Epithelial cell of esophagus (primary cell): ENCODE measurements at regions not wholly inside any gene's neighbourhood (a gene's known extent, or its start where the extent isn't known, plus 50 kb on each side); places are given as distances from the start of the nearest gene placed in this dataset.
A peak's percentile ranks its signal among the peaks of the same experiment; 100 is the strongest.

Experiments
- DNase-seq: peaks from one replicate; pipeline ENCODE4 v3.0.0; 2010; ENCODE audit warnings: low read depth
- H3K4me3 ChIP-seq: 2 replicates; pipeline ENCODE4 v1.5.1; 2011; ENCODE audit warnings: mild to moderate bottlenecking, low read length, control low read depth
- TF ChIP-seq, protein P1 (sequence below): IDR thresholded peaks from 2 replicates; pipeline ENCODE4 v1.5.1; 2011; ENCODE audit warnings: low read depth, mild to moderate bottlenecking, low read length, control low read depth, inconsistent platforms; ENCODE audit not compliant: insufficient read depth; ENCODE audit errors: missing control alignments

DNA sequence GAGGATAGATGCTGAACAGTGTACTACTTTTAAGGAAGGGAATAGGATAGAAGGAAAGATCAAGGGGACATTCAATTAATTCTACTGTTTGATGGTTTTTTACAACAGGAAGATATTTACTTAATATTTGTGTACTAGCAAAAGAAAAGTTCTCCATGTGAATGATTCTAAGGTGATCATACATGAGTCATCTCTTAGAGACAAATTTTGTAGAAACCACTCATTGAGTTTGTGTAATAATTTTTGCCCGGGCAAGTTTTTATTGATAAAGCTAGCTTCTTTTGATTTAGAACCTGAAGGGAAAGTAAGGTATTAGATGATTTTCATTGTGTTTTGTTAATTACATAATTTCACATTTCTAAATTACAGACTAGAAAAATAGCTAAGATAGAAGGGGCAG, 172.8 kb upstream of the PSMD7 start:
- TF ChIP-seq, protein P1, sequence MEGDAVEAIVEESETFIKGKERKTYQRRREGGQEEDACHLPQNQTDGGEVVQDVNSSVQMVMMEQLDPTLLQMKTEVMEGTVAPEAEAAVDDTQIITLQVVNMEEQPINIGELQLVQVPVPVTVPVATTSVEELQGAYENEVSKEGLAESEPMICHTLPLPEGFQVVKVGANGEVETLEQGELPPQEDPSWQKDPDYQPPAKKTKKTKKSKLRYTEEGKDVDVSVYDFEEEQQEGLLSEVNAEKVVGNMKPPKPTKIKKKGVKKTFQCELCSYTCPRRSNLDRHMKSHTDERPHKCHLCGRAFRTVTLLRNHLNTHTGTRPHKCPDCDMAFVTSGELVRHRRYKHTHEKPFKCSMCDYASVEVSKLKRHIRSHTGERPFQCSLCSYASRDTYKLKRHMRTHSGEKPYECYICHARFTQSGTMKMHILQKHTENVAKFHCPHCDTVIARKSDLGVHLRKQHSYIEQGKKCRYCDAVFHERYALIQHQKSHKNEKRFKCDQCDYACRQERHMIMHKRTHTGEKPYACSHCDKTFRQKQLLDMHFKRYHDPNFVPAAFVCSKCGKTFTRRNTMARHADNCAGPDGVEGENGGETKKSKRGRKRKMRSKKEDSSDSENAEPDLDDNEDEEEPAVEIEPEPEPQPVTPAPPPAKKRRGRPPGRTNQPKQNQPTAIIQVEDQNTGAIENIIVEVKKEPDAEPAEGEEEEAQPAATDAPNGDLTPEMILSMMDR: no peak
- peak; percentile 51 for DNase-seq
- no peak overlapping the region for H3K4me3 ChIP-seq

DNA sequence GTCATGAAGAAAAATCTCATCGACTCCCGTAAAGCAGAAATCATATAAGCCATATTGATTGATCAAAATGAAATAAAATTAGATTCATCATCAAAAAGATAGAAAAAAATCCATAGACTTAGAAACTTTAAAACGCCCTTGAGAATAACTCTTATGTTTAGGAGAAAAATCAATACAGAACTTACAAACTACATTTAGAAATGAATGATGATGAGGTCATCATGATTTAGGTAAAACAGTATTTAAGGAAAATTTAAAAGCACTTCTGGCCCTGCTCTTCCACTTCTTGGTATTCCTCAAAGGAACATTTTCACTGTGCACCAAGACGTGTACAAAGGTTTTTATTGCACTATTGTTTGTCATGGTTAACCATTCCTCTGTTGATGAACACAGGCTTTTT, 173.4 kb upstream of the PSMD7 start:
- TF ChIP-seq, protein P1: no peak
- DNase-seq: no peak
- H3K4me3 ChIP-seq: no peak overlapping the region

DNA sequence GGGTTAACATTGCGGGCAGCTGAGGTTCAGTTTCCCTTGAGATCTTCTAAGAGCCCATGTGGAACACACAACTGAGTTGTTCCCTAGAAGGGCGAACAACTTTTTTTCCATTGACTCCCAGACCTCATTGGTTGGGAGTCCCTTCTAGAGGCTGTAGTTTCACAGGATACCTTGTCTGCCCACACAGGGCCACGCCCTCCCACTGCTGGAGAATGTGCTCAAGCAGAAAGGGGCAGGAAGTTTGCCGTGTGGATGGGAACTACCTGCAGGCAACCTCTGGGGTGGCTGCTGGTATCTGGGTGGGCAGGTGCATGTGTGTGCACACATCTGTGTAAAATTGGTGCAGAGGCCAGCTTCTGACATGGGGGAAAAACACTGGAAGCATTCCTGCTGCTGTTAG, 178.8 kb upstream of the PSMD7 start:
- TF ChIP-seq, protein P1: no peak
- no peak overlapping the region for H3K4me3 ChIP-seq
- DNase-seq: no peak

DNA sequence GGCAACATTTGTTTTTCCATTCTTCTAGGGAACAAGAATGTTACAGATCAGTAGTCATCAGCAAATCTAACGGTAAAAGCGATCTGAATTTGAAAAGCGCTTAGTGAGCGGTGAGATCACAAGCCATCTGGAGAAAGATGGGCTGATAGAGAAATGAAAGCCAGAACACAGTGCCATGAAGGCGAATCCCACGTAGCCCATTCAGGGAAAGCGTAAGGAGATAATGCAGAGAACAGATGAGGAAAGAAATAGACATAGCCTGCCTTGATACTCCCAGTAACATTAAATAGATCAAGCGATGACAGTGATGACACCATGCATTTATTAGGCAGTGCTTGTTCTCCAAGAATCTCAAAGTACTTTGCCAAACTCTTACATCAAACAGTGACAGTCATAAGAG, 183.1 kb upstream of the PSMD7 start:
- TF ChIP-seq, protein P1: no peak
- H3K4me3 ChIP-seq: no peak overlapping the region
- no peak for DNase-seq

DNA sequence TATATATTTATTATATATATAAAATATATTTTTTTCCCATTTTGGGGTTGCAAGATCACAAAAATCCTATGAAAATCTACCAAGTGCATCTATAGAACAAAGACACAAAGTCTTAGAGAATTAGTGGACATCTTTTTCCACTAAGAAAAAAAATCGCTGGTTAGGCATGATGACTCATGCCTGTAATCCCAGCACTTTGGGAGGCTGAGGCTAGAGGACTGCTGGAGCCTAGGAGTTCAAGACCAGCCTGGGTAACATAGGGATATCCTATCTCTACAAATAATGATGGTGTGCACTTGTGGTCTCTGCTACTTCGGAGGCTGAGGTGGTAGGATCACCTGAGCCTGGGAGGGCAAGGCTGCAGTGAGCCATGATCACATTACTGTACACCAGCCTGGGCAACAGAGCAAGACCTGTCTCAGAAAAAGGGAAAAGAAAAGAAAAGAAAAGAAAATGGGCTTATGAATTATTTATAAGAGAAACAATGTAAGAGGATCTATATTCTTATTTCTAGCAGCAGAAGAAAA, 185.1 kb upstream of the PSMD7 start:
- TF ChIP-seq, protein P1: no peak
- no peak overlapping the region for H3K4me3 ChIP-seq
- DNase-seq: no peak

DNA sequence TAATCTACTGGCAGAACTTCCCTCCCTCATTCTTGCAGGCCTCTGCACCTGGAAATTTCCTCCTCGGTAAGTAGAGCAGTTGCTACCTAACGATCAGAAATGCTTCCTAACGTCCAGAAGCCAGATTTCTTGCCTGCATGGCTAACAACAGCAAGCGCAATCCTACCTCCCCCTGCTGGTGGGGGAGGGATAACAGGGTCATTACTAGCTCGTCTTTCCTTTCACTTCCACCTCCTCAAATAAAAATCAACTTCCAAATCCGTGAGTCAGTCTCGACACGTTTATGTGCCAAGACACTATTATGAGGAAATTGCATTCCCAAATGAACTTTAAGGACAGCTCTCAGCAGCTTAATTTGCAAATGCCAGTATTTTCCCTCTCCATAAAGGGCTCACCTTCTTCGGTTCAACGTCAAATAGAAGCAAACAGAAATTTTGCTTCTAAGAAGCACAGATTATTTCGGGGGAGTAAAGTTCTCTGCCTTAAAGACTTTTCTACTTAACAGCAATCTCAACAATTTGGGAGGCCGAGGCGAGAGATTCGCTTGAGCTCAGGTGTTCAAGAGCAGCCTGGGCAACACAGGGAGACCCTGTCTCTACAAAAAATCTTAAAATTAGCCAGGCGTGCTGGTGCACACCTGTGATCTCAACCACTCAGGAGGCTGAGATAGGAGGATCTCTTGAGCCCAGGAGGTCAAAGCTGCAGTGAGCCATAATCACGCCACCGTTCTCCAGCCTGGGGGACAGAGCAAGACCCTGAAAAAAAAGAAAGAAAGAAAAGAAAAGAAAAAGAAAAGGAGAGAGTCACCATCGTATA, 188.6 kb upstream of the PSMD7 start:
- TF ChIP-seq, protein P1: peak; percentile 61
- DNase-seq: peak; percentile 65
- no peak overlapping the region for H3K4me3 ChIP-seq

DNA sequence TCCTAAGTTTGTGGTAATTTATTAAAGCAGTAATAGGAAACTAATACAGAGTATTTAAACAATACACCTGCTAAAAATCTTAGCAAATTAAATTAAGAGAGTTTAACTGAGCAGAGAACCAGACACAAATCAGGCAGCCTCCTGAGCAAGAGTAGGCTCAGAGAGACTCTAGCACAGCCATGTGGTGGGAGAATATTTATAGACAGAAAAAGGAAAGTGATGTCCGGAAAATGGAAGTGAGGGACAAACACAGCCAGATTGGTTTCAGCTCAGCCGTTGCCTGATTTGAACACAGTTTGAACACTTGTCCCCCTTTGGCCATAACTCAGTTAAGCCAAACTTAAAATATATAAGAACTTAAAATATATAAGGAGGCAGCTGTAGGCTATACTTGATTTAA, 192.6 kb upstream of the PSMD7 start:
- no peak for DNase-seq
- no peak overlapping the region for H3K4me3 ChIP-seq
- TF ChIP-seq, protein P1: no peak
